ENCODE measurements at regions not wholly inside any gene's neighbourhood (a gene's known extent, or its start where the extent isn't known, plus 50 kb on each side); places are given as distances from the start of the nearest gene placed in this dataset.
A peak's percentile ranks its signal among the peaks of the same experiment; 100 is the strongest.

- TF ChIP-seq CTCF (conservative IDR thresholded peaks at IDR 0.05 in 1 of 2, IDR thresholded peaks at IDR 0.05 in 1 of 2; ENCODE audit: low read depth in 1 of 2, low read length in 2 of 2) (peak; percentile 16), EZH2 (IDR thresholded peaks at IDR 0.05; ENCODE audit: low read length, missing control alignments) (no peak)
Observed at GRCh38 chr3:135516143-135516542, 449.4 kb upstream of the PPP2R3A start.
